Keratinocyte (primary cell): ENCODE measurements at regions not wholly inside any gene's neighbourhood (a gene's known extent, or its start where the extent isn't known, plus 50 kb on each side); places are given as distances from the start of the nearest gene placed in this dataset.

Experiments used
- DNase-seq: peaks from one replicate; pipeline ENCODE4 v3.0.0-alpha.2; 2011; ENCODE audit warnings: low read depth, missing footprints, low spot score
- FAIRE-seq: peaks from 2 replicates; lab custom pipeline; 2011; peaks lifted over from hg19 to GRCh38; lab: Jason Lieb, UNC
- H2AFZ ChIP-seq: 2 replicates; pipeline ENCODE4 v1.6.0; 2012; ENCODE audit warnings: low read length, control low read depth, inconsistent platforms; ENCODE audit not compliant: control insufficient read depth
- H3K27ac ChIP-seq: 2 replicates; pipeline ENCODE4 v1.5.1; 2011; ENCODE audit warnings: low read length; ENCODE audit not compliant: control insufficient read depth, insufficient read depth
- H3K27me3 ChIP-seq: 3 replicates; pipeline ENCODE4 v1.6.0; 2011; ENCODE audit warnings: low read length; ENCODE audit not compliant: control insufficient read depth, insufficient read depth; ENCODE audit errors: extremely low read depth
- H3K36me3 ChIP-seq, 2 experiments: 2 replicates in 1 of 2; 3 replicates in 1 of 2; pipeline ENCODE4 v1.5.1; 2011; ENCODE audit warnings: low read length in 2 of 2, mild to moderate bottlenecking in 1 of 2; ENCODE audit not compliant: control insufficient read depth in 2 of 2, insufficient read depth in 2 of 2; ENCODE audit errors: extremely low read depth in 1 of 2
- H3K4me1 ChIP-seq: 3 replicates; pipeline ENCODE4 v1.5.1; 2011; ENCODE audit warnings: low read length; ENCODE audit not compliant: control insufficient read depth, insufficient read depth; ENCODE audit errors: extremely low read depth
- H3K4me2 ChIP-seq: 3 replicates; pipeline ENCODE4 v1.6.0; 2011; ENCODE audit warnings: low read depth, low read length; ENCODE audit not compliant: control insufficient read depth, insufficient read depth; ENCODE audit errors: extremely low read depth
- H3K4me3 ChIP-seq, 3 experiments: fragments of 200-600 bp in 1 of 3; sonication (generic) in 1 of 3; 2 replicates in 2 of 3; 3 replicates in 1 of 3; pipeline ENCODE4 v1.5.1; 2011 to 2016; ENCODE audit warnings: low read length in 3 of 3, mild to moderate bottlenecking in 3 of 3, control low read depth in 2 of 3, inconsistent platforms in 1 of 3, low read depth in 1 of 3, mixed read lengths in 1 of 3, mixed run types in 1 of 3, moderate library complexity in 1 of 3; ENCODE audit not compliant: control insufficient read depth in 2 of 3, insufficient read depth in 2 of 3; ENCODE audit errors: extremely low read depth in 1 of 3
- H3K79me2 ChIP-seq: 2 replicates; pipeline ENCODE4 v1.6.0; 2012; ENCODE audit warnings: low read length; ENCODE audit not compliant: control insufficient read depth, insufficient read depth
- H3K9ac ChIP-seq: 3 replicates; pipeline ENCODE4 v1.6.0; 2011; ENCODE audit warnings: low read length; ENCODE audit not compliant: control insufficient read depth, insufficient read depth; ENCODE audit errors: extremely low read depth
- H3K9me1 ChIP-seq: 3 replicates; pipeline ENCODE4 v1.6.0; 2011; ENCODE audit warnings: low read length; ENCODE audit not compliant: control insufficient read depth, insufficient read depth; ENCODE audit errors: extremely low read depth
- H3K9me3 ChIP-seq: 2 replicates; pipeline ENCODE4 v1.5.1; 2012; ENCODE audit warnings: low read depth, low read length; ENCODE audit not compliant: control insufficient read depth
- H4K20me1 ChIP-seq: 3 replicates; pipeline ENCODE4 v1.6.0; 2011; ENCODE audit warnings: low read length; ENCODE audit not compliant: control insufficient read depth, insufficient read depth; ENCODE audit errors: extremely low read depth
- EZH2 ChIP-seq: IDR thresholded peaks from one replicate; pipeline ENCODE4 v1.6.1; 2012; ENCODE audit warnings: inconsistent platforms, mild to moderate bottlenecking, low read length, moderate library complexity
- dilution Hi-C: fragments of 300-500 bp; cut with MboI; formaldehyde crosslinking; loops from one replicate; pipeline ENCODE4 v1.7.0; 2020; ENCODE audit warnings: low sequenced_read_pairs; ENCODE audit not compliant: extremely low pct_ligation_motif_present
- TF ChIP-seq, protein P1 (sequence below), 3 experiments: IDR thresholded peaks in 1 of 3; conservative IDR thresholded peaks in 1 of 3; optimal IDR thresholded peaks in 1 of 3; 2 replicates in 2 of 3; 3 replicates in 1 of 3; pipeline versions ENCODE3 to v1.5.1; 2011; ENCODE audit warnings: low read length in 3 of 3, mild to moderate bottlenecking in 3 of 3, moderate library complexity in 2 of 3, control low read depth in 1 of 3, inconsistent platforms in 1 of 3; ENCODE audit not compliant: insufficient read depth in 2 of 3; ENCODE audit errors: extremely low read depth in 1 of 3

DNA sequence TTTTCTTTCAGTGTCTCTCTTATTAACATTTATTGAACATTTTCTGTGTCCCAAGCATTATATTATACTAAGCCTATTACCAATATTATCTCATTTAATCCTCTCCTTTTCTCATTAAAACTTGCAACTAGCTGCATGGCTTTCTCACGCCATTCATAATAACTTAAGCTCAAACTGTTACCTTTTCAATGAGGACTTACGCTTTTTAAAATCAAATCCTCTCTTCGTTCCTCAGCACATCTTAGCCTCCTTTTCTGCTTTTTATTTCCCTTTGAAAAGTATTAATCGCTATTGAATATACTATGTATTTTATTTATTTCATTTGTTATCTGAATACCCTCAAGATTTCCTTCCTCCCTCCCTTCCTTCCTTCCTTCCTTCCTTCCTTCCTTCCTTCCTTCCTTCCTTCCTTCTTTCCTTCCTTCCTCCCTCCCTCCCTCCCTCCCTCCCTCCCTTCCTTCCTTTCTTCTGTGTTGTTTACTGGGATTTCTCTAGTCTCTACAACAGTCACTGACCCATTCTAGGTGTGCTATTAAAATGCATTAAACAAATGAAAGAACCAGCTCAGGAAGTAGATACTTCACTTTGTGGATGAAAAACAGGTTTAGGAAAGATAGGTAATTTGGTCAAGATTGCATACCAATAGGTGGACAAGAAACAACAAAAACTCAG is 294.1 kb upstream of the TUT7 start:
- DNase-seq (no peak), FAIRE-seq (no peak)
- Histone ChIP-seq H3K9me3 (no peaks in the 10 kb centered on the region), H3K9ac (no peak overlapping the region), H4K20me1 (no peaks in the 10 kb centered on the region), H3K4me3 (no peak overlapping the region), H3K4me2 (no peak overlapping the region), H3K36me3 (no peaks in the 10 kb centered on the region), H2AFZ (no peak overlapping the region), H3K27ac (no peak overlapping the region), H3K4me1 (no peaks in the 10 kb centered on the region), H3K9me1 (no peaks in the 10 kb centered on the region), H3K79me2 (no peaks in the 10 kb centered on the region), H3K27me3 (no peaks in the 10 kb centered on the region)
- TF ChIP-seq, protein P1, sequence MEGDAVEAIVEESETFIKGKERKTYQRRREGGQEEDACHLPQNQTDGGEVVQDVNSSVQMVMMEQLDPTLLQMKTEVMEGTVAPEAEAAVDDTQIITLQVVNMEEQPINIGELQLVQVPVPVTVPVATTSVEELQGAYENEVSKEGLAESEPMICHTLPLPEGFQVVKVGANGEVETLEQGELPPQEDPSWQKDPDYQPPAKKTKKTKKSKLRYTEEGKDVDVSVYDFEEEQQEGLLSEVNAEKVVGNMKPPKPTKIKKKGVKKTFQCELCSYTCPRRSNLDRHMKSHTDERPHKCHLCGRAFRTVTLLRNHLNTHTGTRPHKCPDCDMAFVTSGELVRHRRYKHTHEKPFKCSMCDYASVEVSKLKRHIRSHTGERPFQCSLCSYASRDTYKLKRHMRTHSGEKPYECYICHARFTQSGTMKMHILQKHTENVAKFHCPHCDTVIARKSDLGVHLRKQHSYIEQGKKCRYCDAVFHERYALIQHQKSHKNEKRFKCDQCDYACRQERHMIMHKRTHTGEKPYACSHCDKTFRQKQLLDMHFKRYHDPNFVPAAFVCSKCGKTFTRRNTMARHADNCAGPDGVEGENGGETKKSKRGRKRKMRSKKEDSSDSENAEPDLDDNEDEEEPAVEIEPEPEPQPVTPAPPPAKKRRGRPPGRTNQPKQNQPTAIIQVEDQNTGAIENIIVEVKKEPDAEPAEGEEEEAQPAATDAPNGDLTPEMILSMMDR (optimal IDR thresholded peaks at IDR 0.05 in 1 of 3, IDR thresholded peaks at IDR 0.05 in 1 of 3, conservative IDR thresholded peaks at IDR 0.05 in 1 of 3; ENCODE audit: extremely low read depth in 1 of 3, insufficient read depth in 2 of 3, low read length in 3 of 3), result no peak
- TF ChIP-seq EZH2, result no peak
- dilution Hi-C loops, result no loop called here

DNA sequence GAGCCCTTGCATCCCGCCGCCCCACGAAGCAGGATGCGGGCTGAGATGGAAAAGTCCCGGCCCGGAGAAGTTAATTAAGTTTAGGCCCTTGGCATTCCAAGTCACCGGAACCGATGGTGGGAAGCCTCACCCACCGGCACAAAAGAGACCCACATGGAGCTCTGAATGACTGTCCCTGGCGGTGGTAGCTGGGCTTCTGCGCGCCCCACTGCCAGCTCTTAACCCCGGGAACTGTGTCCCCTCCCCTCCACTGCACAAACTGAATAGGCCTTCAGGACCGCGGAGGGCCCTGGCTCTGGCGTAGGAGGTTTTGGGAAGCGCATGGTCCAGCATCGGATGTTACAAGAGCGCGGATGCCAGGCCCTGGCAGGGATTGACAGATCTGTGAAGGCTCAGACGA is 291.1 kb upstream of the TUT7 start:
- Histone ChIP-seq H3K4me1 (no peaks in the 10 kb centered on the region), H3K4me2 (no peak overlapping the region), H3K79me2 (no peaks in the 10 kb centered on the region), H3K4me3 (no peak overlapping the region), H3K9me3 (no peaks in the 10 kb centered on the region), H3K9ac (no peak overlapping the region), H3K9me1 (no peaks in the 10 kb centered on the region), H4K20me1 (no peaks in the 10 kb centered on the region), H3K27ac (no peak overlapping the region), H2AFZ (no peak overlapping the region), H3K36me3 (no peaks in the 10 kb centered on the region), H3K27me3 (no peaks in the 10 kb centered on the region)
- DNase-seq (no peak), FAIRE-seq (no peak)
- no peak for TF ChIP-seq EZH2
- TF ChIP-seq, protein P1 (optimal IDR thresholded peaks at IDR 0.05 in 1 of 3, IDR thresholded peaks at IDR 0.05 in 1 of 3, conservative IDR thresholded peaks at IDR 0.05 in 1 of 3; ENCODE audit: extremely low read depth in 1 of 3, insufficient read depth in 2 of 3, low read length in 3 of 3), result no peak
- dilution Hi-C loops, result no loop called here
